C4-2B (cell line): ENCODE measurements at regions not wholly inside any gene's neighbourhood (a gene's known extent, or its start where the extent isn't known, plus 50 kb on each side); places are given as distances from the start of the nearest gene placed in this dataset.
"Not testable (repeated sequence)": the region's sequence is repeated elsewhere in the genome, so short reads cannot be mapped to it uniquely, and the experiment has no call there.

Experiments
- H3K27ac ChIP-seq: fragments of 450-650 bp; 2 replicates; pipeline ENCODE4 v1.5.1; 2017
- CTCF ChIP-seq: fragments of 450-650 bp; conservative IDR thresholded peaks from 2 replicates; pipeline ENCODE4 v1.5.1; 2017; ENCODE audit warnings: mild to moderate bottlenecking
- ZFX ChIP-seq: fragments of 450-650 bp; IDR thresholded peaks from 2 replicates; pipeline ENCODE4 v1.6.1; 2017

GRCh38 chr12:19802915-19803314 is 363.6 kb downstream of the AEBP2 start:
- no peak overlapping the region for H3K27ac ChIP-seq
- TF ChIP-seq ZFX (no peak), CTCF (no peak)

GRCh38 chr12:19804737-19805136 is 365.4 kb downstream of the AEBP2 start:
- no peak for TF ChIP-seq CTCF
- TF ChIP-seq ZFX: no peak
- H3K27ac ChIP-seq: no peak overlapping the region

GRCh38 chr12:19808371-19808770 is 369.1 kb downstream of the AEBP2 start:
- TF ChIP-seq ZFX: no peak
- no peak for TF ChIP-seq CTCF

GRCh38 chr12:19810213-19810612 is 370.9 kb downstream of the AEBP2 start:
- no peak overlapping the region for H3K27ac ChIP-seq
- TF ChIP-seq ZFX (no peak), CTCF (no peak)

More at GRCh38 chr12:19808371-19808770, 369.1 kb downstream of the AEBP2 start:
- no peak overlapping the region for H3K27ac ChIP-seq

- no peak overlapping the region for H3K27ac ChIP-seq
- TF ChIP-seq ZFX (no peak), CTCF (no peak)
Observed at GRCh38 chr12:19811922-19812321, 372.6 kb downstream of the AEBP2 start.

- no peak for TF ChIP-seq CTCF
- H3K27ac ChIP-seq: no peak overlapping the region
Observed at GRCh38 chr12:19819231-19819630, 379.9 kb downstream of the AEBP2 start.

- TF ChIP-seq CTCF: no peak
- no peak for TF ChIP-seq ZFX
- H3K27ac ChIP-seq: no peak overlapping the region
Observed at GRCh38 chr12:19822476-19822875, 383.2 kb downstream of the AEBP2 start.

- not testable (repeated sequence) for H3K27ac ChIP-seq
Observed at GRCh38 chr12:19823326-19823725, 384.0 kb downstream of the AEBP2 start.
